SK-N-SH (cell line): ENCODE measurements at regions not wholly inside any gene's neighbourhood (a gene's known extent, or its start where the extent isn't known, plus 50 kb on each side); places are given as distances from the start of the nearest gene placed in this dataset.

Experiments used
- EP300 ChIP-seq, 2 experiments: IDR thresholded peaks; 2 replicates each; pipeline versions ENCODE4 v1.4.0 to v1.6.1; 2012; ENCODE audit warnings: borderline replicate concordance in 1 of 2, low read depth in 1 of 2, low read length in 1 of 2
- EZH2phosphoT487 ChIP-seq: fragments of 200-600 bp; sonication (generic); IDR thresholded peaks from 2 replicates; pipeline ENCODE4 v1.6.1; 2017; ENCODE audit warnings: low read depth, mixed run types, mild to moderate bottlenecking, antibody characterized with exemption, moderate library complexity, borderline replicate concordance
- FOXM1 ChIP-seq: IDR thresholded peaks from 2 replicates; pipeline ENCODE4 v1.4.0; 2012; ENCODE audit warnings: low read depth, mild to moderate bottlenecking
- POLR2AphosphoS5 ChIP-seq: IDR thresholded peaks from 2 replicates; pipeline ENCODE4 v1.6.1; 2012; ENCODE audit warnings: low read depth, low read length
- RAD21 ChIP-seq: IDR thresholded peaks from 2 replicates; pipeline ENCODE4 v1.6.1; 2012; ENCODE audit warnings: mild to moderate bottlenecking, low read length
- RFX5 ChIP-seq: IDR thresholded peaks from 2 replicates; pipeline ENCODE4 v1.6.1; 2012; ENCODE audit warnings: mild to moderate bottlenecking, improper control_type of control experiment, low read length
- SMC3 ChIP-seq: IDR thresholded peaks from 2 replicates; pipeline ENCODE4 v1.6.1; 2012; ENCODE audit warnings: low read depth, low read length, improper control_type of control experiment
- TAF1 ChIP-seq: IDR thresholded peaks from 2 replicates; pipeline ENCODE4 v1.6.1; 2012; ENCODE audit warnings: low read depth, mild to moderate bottlenecking, low read length, moderate library complexity, borderline replicate concordance
- TEAD4 ChIP-seq: IDR thresholded peaks from 2 replicates; pipeline ENCODE4 v1.4.0; 2012; ENCODE audit warnings: mild to moderate bottlenecking, borderline replicate concordance; ENCODE audit not compliant: insufficient read depth
- YY1 ChIP-seq: IDR thresholded peaks from 2 replicates; pipeline ENCODE4 v1.4.0; 2012; ENCODE audit warnings: low read depth, mild to moderate bottlenecking
- TF ChIP-seq, protein P1 (sequence below): IDR thresholded peaks from 2 replicates; pipeline ENCODE4 v1.4.0; 2012; ENCODE audit warnings: low read depth
- TF ChIP-seq, protein P2 (sequence below): fragments of 200-600 bp; sonication (generic); IDR thresholded peaks from 2 replicates; pipeline ENCODE4 v1.6.1; 2017; ENCODE audit warnings: antibody characterized with exemption, mild to moderate bottlenecking, moderate library complexity
- TF ChIP-seq, protein P3 (sequence below): fragments of 150-350 bp; IDR thresholded peaks from 2 replicates; pipeline ENCODE4 v1.6.1; 2017; ENCODE audit warnings: antibody characterized with exemption, low read length, low read depth, borderline replicate concordance

DNA sequence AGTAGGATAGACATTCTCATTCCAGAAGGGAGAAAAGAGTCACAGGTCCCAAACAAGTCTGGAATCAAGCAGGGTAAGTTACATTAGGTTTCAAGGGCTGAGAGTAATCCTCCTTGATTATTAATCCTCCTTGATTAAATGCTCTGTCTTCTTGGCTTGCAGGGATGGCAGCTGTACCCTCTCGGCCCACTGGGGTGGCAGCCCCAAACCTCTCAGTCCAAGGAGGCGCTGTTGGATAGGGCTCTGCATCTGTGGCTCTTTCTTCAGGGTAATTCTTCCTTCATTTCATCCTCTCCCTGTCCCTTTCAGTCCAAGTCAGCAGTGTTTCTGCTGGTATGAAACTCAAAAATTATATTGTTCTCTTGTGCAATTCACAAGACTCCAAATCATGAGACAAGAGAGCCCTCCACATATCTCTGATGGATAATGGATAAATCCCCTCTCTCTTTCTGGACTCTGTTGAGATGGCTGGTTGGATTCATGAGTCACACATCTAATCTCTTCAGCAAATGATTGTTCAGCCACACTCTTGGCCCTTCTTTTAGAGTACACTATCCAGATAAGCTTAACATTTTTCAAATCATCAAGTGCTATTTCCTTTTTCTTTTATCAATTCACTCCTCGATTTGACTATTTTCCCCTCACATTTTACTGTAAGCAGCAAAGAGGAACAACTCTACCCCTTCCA is 323.7 kb upstream of the HTR2A start:
- TF ChIP-seq, protein P1, sequence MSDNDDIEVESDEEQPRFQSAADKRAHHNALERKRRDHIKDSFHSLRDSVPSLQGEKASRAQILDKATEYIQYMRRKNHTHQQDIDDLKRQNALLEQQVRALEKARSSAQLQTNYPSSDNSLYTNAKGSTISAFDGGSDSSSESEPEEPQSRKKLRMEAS: no peak
- no peak for TF ChIP-seq EZH2phosphoT487
- TF ChIP-seq, protein P2, sequence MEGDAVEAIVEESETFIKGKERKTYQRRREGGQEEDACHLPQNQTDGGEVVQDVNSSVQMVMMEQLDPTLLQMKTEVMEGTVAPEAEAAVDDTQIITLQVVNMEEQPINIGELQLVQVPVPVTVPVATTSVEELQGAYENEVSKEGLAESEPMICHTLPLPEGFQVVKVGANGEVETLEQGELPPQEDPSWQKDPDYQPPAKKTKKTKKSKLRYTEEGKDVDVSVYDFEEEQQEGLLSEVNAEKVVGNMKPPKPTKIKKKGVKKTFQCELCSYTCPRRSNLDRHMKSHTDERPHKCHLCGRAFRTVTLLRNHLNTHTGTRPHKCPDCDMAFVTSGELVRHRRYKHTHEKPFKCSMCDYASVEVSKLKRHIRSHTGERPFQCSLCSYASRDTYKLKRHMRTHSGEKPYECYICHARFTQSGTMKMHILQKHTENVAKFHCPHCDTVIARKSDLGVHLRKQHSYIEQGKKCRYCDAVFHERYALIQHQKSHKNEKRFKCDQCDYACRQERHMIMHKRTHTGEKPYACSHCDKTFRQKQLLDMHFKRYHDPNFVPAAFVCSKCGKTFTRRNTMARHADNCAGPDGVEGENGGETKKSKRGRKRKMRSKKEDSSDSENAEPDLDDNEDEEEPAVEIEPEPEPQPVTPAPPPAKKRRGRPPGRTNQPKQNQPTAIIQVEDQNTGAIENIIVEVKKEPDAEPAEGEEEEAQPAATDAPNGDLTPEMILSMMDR: no peak
- no peak for TF ChIP-seq YY1
- no peak for TF ChIP-seq POLR2AphosphoS5
- TF ChIP-seq RFX5: no peak
- no peak for TF ChIP-seq EP300 (IDR thresholded peaks at IDR 0.05; ENCODE audit: borderline replicate concordance in 1 of 2, low read depth in 1 of 2, low read length in 1 of 2)
- TF ChIP-seq, protein P3, sequence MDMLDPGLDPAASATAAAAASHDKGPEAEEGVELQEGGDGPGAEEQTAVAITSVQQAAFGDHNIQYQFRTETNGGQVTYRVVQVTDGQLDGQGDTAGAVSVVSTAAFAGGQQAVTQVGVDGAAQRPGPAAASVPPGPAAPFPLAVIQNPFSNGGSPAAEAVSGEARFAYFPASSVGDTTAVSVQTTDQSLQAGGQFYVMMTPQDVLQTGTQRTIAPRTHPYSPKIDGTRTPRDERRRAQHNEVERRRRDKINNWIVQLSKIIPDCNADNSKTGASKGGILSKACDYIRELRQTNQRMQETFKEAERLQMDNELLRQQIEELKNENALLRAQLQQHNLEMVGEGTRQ: no peak
- no peak for TF ChIP-seq RAD21
- no peak for TF ChIP-seq TEAD4
- TF ChIP-seq SMC3: no peak
- TF ChIP-seq TAF1: no peak
- TF ChIP-seq FOXM1: no peak
